A673 (cell line): ENCODE measurements at regions not wholly inside any gene's neighbourhood (a gene's known extent, or its start where the extent isn't known, plus 50 kb on each side); places are given as distances from the start of the nearest gene placed in this dataset.

Experiments
- BruUV-seq: library from RNA; stranded (reverse); fragments of 400-500 nt; replicated peaks from 2 replicates; lab custom pipeline; 2021; lab: Mats Ljungman, UMichigan
- CTCF ChIA-PET: fragments of 300-600 bp; sonication (Branson Sonifier 250); formaldehyde crosslinking; loops from one replicate; lab custom pipeline; 2022; ENCODE audit warnings: antibody characterized with exemption; lab: Charles Lee
- POLR2A ChIA-PET: fragments of 300-600 bp; sonication (Branson Sonifier 250); formaldehyde crosslinking; loops from one replicate; lab custom pipeline; 2022; ENCODE audit warnings: antibody characterized with exemption; ENCODE audit not compliant: low non-redundant PET; lab: Charles Lee
- DNase-seq: peaks from one replicate; pipeline ENCODE4 v3.0.0-alpha.2; 2015; ENCODE audit warnings: low spot score
- H3K27ac ChIP-seq: fragments of 200-600 bp; sonication (generic); 2 replicates; pipeline ENCODE4 v1.5.1; 2016; ENCODE audit warnings: mixed run types, low read depth, mild to moderate bottlenecking, mixed read lengths, antibody characterized with exemption, low read length; ENCODE audit not compliant: poor library complexity, severe bottlenecking
- H3K27me3 ChIP-seq: fragments of 200-600 bp; sonication (generic); replicated peaks from 2 replicates; pipeline ENCODE4 v1.6.1; 2017; ENCODE audit warnings: mixed run types, low read depth, mild to moderate bottlenecking, mixed read lengths, antibody characterized with exemption, low read length; ENCODE audit not compliant: insufficient read depth, poor library complexity
- H3K36me3 ChIP-seq: fragments of 200-600 bp; sonication (generic); 2 replicates; pipeline ENCODE4 v1.6.1; 2016; ENCODE audit warnings: mixed run types, mild to moderate bottlenecking, mixed read lengths, antibody characterized with exemption, low read length; ENCODE audit not compliant: insufficient read depth, poor library complexity, severe bottlenecking
- H3K4me1 ChIP-seq: fragments of 200-600 bp; sonication (generic); 2 replicates; pipeline ENCODE4 v1.6.1; 2017; ENCODE audit warnings: mixed run types, mild to moderate bottlenecking, mixed read lengths, antibody characterized with exemption, low read length; ENCODE audit not compliant: insufficient read depth, poor library complexity, severe bottlenecking
- H3K4me3 ChIP-seq: fragments of 200-600 bp; sonication (generic); 2 replicates; pipeline ENCODE4 v1.5.1; 2016; ENCODE audit warnings: low read depth, mixed run types, mild to moderate bottlenecking, mixed read lengths, low read length; ENCODE audit not compliant: poor library complexity, severe bottlenecking
- H3K9me3 ChIP-seq: fragments of 200-600 bp; sonication (generic); 2 replicates; pipeline ENCODE4 v1.6.1; 2016; ENCODE audit warnings: mixed run types, low read depth, mild to moderate bottlenecking, mixed read lengths, antibody characterized with exemption, low read length; ENCODE audit not compliant: poor library complexity, severe bottlenecking
- EZH2 ChIP-seq: fragments of 200-600 bp; sonication (generic); IDR thresholded peaks from 2 replicates; pipeline ENCODE4 v1.6.1; 2017; ENCODE audit warnings: borderline replicate concordance, low read depth, mild to moderate bottlenecking, mixed read lengths, antibody characterized with exemption, low read length; ENCODE audit not compliant: poor library complexity, severe bottlenecking
- intact Hi-C: fragments of 100-400 bp; cut with micrococcal nuclease; formaldehyde crosslinking; loops from one replicate; pipeline ENCODE4 v1.10.0; 2022; ENCODE audit not compliant: unreplicated experiment
- TF ChIP-seq, protein P1 (sequence below): fragments of 300-800, 200-600 bp; sonication (generic); conservative IDR thresholded peaks from 2 replicates; pipeline ENCODE4 v1.5.1; 2017; ENCODE audit warnings: low read depth, mild to moderate bottlenecking, antibody characterized with exemption, low read length, moderate library complexity, mixed read lengths

- Histone ChIP-seq H3K9me3 (no peaks in the 10 kb centered on the region), H3K36me3 (no peaks in the 10 kb centered on the region), H3K27ac (no peak overlapping the region), H3K4me1 (no peaks in the 10 kb centered on the region), H3K4me3 (no peak overlapping the region), H3K27me3 (no peaks in the 10 kb centered on the region)
- TF ChIP-seq EZH2, result no peak
- BruUV-seq, result no TSS peak
- DNase-seq, result no peak
- intact Hi-C loops, result loop anchor here (5.0 to 10.0 kb wide), 2 partner anchors 152 to 335 kb away; no protein-coding TSS in a partner anchor
- ChIA-PET POLR2A (no interaction called here), CTCF (no interaction called here)
Measured at GRCh38 chr14:22379727-22380126, 209.3 kb downstream of the DAD1 start.

DNA sequence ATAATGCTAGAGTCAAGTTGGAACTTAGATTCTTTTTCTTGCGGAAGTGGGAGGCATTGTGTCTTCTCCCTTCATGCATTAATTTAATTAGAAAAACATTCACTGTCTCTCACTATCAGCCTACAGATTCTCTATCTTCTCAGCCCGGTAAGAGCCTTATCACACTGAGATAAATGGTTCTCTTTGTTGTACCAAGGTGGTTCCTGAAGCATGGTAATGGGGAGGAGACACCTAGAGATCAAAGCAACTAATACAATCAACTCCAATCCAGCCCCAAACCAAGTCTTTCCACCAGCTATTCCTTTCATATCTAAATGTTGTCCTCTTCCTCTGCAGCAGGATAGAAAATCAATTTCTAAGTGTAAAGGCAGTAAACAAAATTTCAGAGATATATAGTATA is 210.8 kb downstream of the DAD1 start:
- DNase-seq, result no peak
- Histone ChIP-seq H3K4me3 (no peak overlapping the region), H3K4me1 (no peaks in the 10 kb centered on the region), H3K9me3 (no peaks in the 10 kb centered on the region), H3K27ac (no peak overlapping the region), H3K36me3 (no peaks in the 10 kb centered on the region), H3K27me3 (no peaks in the 10 kb centered on the region)
- intact Hi-C loops, result loop anchor here (5.0 kb wide), 1 partner anchor 151 kb away; no protein-coding TSS in a partner anchor
- ChIA-PET CTCF (no interaction called here), POLR2A (no interaction called here)
- TF ChIP-seq, protein P1, sequence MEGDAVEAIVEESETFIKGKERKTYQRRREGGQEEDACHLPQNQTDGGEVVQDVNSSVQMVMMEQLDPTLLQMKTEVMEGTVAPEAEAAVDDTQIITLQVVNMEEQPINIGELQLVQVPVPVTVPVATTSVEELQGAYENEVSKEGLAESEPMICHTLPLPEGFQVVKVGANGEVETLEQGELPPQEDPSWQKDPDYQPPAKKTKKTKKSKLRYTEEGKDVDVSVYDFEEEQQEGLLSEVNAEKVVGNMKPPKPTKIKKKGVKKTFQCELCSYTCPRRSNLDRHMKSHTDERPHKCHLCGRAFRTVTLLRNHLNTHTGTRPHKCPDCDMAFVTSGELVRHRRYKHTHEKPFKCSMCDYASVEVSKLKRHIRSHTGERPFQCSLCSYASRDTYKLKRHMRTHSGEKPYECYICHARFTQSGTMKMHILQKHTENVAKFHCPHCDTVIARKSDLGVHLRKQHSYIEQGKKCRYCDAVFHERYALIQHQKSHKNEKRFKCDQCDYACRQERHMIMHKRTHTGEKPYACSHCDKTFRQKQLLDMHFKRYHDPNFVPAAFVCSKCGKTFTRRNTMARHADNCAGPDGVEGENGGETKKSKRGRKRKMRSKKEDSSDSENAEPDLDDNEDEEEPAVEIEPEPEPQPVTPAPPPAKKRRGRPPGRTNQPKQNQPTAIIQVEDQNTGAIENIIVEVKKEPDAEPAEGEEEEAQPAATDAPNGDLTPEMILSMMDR, result no peak
- TF ChIP-seq EZH2, result no peak
- BruUV-seq, result no TSS peak

GRCh38 chr14:22375321-22375930 is 213.6 kb downstream of the DAD1 start:
- no peak overlapping the region for H3K27ac ChIP-seq
- no TSS peak for BruUV-seq
- POLR2A ChIA-PET, result no interaction called here
- no peaks in the 10 kb centered on the region for H3K27me3 ChIP-seq
- TF ChIP-seq, protein P1, result peak; percentile 86
- TF ChIP-seq EZH2, result no peak
- H3K9me3 ChIP-seq, result no peaks in the 10 kb centered on the region
- CTCF ChIA-PET, result interaction anchor here (0.5 to 1.3 kb wide), 13 partner anchors 56 to 479 kb away, joined by 3 to 25 read pairs (median 4); no protein-coding TSS in a partner anchor
- peak; percentile 78 for DNase-seq
- no peak overlapping the region for H3K4me3 ChIP-seq
- no peaks in the 10 kb centered on the region for H3K4me1 ChIP-seq
- H3K36me3 ChIP-seq, result no peaks in the 10 kb centered on the region
- intact Hi-C loops, result loop anchor here (1.0 to 5.0 kb wide), 2 partner anchors 56 to 148 kb away; no protein-coding TSS in a partner anchor
